Stimulated activated naive CD8-positive, alpha-beta T cell treated with anti-CD3 and anti-CD28 coated beads, Interleukin-15, Interleukin-2, amounts not matched to agents 100 ng/mL and 50 ng/mL, for 24 hours (primary cell): ENCODE measurements at regions not wholly inside any gene's neighbourhood (a gene's known extent, or its start where the extent isn't known, plus 50 kb on each side); places are given as distances from the start of the nearest gene placed in this dataset.

Experiments
- H3K27ac Mint-ChIP-seq: one replicate; pipeline ENCODE4 v1.8.0; 2021; ENCODE audit warnings: mild to moderate bottlenecking, mixed read lengths
- H3K27me3 Mint-ChIP-seq: one replicate; pipeline ENCODE4 v1.8.0; 2021; ENCODE audit warnings: mixed read lengths
- H3K36me3 Mint-ChIP-seq: one replicate; pipeline ENCODE4 v1.8.0; 2021; ENCODE audit warnings: low read depth, mixed read lengths
- H3K4me1 Mint-ChIP-seq: one replicate; pipeline ENCODE4 v1.8.0; 2021; ENCODE audit warnings: low read depth, mixed read lengths
- H3K4me3 Mint-ChIP-seq: one replicate; pipeline ENCODE4 v1.8.0; 2021; ENCODE audit warnings: mild to moderate bottlenecking, mixed read lengths
- H3K9me3 Mint-ChIP-seq: one replicate; pipeline ENCODE4 v1.8.0; 2021; ENCODE audit warnings: mixed read lengths

DNA sequence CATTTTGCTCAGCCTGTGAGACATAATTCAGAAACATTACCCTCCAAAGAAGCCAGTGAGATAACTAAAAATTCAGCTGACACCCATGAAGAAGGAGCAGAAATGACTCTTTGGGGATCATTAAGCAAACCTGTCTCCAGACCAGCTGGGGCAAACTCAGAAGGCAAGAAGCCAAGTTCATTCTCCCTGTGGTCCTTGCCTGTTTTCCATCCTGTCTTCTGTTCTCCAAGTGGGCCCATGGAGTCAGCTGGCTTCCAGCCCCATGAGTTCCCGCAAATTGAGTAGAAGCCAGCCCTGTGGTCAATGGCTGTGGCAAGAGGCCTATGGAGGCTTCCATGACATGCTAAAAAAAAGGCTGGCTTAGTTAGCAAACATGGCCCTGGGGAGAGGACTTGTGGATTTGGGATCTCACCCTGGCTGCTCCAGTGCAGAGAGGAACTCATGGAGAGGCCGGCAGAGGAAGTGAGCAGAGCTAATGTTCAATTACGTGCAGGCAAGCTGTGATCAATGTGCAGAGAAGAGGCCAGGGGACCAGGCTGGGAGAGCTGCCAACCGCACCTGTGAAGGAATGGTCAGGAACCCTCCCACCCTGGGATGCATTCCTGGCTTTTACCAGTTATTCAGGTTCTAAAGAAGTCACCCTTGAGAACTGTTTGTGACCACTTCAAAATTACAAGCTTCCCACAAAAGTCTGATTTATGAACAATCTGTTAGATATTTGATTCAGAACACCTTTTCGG lies 229.1 kb downstream of the TSHZ3 start:
- H3K4me1 Mint-ChIP-seq: no peaks in the 10 kb centered on the region
- H3K36me3 Mint-ChIP-seq: no peaks in the 10 kb centered on the region
- no peaks in the 10 kb centered on the region for H3K27me3 Mint-ChIP-seq
- H3K4me3 Mint-ChIP-seq: no peak overlapping the region
- H3K9me3 Mint-ChIP-seq: no peaks in the 10 kb centered on the region
- H3K27ac Mint-ChIP-seq: no peak overlapping the region

DNA sequence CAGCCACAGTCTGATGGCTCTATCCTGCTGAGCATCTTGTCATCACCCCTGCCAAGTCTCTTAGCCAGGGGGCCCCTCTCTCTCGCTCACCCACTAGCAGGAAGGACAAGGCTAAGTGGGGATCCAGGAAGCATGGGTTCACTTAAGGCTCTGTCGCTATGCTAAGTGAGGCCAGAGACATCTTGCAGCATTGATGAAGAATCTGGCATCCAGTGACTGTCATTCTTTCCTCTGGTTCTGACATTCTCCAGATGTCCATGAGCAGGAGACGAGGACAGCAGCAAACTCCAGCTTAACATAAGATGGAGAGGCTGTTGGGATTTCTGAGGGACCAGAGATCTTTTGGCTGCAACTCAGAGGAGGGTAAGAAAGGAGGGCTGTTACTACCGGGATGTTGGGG lies 230.2 kb downstream of the TSHZ3 start:
- Mint-ChIP-seq H3K4me1 (no peaks in the 10 kb centered on the region), H3K36me3 (no peaks in the 10 kb centered on the region), H3K27ac (no peak overlapping the region), H3K27me3 (peaks cover 7% of the 10 kb centered on the region), H3K4me3 (no peak overlapping the region), H3K9me3 (no peaks in the 10 kb centered on the region)

DNA sequence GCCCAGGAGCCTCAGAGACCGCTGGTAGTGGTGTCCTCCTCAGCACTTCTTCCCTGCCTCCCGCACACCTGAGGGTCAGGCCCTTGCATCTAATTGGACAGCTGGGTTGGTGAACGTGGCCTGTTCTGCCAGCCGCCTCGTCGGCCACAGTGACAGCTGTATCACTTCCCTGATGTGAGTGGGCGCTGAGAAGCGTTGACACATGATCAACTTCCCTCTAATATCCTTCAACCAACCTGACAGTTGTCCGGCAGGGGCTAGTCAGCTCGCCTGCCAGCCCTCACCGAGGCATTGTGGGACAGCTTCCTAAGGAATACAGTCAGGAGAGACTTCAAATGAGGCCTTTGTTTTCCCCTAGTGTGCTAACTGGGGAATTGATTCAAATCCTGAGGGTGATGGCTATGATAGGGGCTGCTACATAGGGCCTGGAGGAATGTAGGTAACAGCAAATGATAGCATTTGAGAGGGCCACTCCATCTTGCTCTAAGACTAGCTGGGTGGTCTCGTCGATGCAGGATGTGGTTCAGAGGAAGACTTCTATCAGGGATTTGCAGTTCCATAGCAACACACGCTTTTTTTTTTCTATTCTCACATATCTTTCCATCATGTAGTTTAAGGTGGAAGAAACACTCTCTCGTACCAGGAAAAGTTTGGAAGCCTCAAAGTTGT lies 230.8 kb downstream of the TSHZ3 start:
- no peaks in the 10 kb centered on the region for H3K36me3 Mint-ChIP-seq
- no peak overlapping the region for H3K27ac Mint-ChIP-seq

DNA sequence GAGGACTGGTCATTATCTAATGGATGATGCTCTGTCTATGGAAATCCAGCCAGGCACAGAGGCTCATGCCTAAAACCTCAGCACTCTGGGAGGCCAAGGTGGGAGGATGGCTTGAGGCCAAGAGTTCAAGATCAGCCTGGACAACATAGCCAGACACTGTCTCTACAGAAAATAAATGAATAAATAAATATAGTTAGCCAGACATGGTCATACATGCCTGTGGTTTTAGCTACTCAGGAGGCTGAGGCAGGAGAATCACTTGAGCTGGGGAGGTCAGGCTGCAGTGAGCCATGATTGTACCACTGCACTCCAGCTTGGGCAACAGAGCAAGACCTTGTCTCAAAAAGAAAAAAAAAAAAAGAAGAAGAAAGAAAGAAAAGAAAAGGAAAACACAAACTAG lies 234.7 kb downstream of the TSHZ3 start:
- H3K9me3 Mint-ChIP-seq: no peaks in the 10 kb centered on the region
- H3K36me3 Mint-ChIP-seq: no peaks in the 10 kb centered on the region
- peaks cover 3% of the 10 kb centered on the region for H3K4me1 Mint-ChIP-seq
- no peak overlapping the region for H3K4me3 Mint-ChIP-seq
- peaks cover 20% of the 10 kb centered on the region for H3K27me3 Mint-ChIP-seq
- no peak overlapping the region for H3K27ac Mint-ChIP-seq

More for the DNA sequence above, 230.8 kb downstream of the TSHZ3 start:
- Mint-ChIP-seq H3K4me1 (no peaks in the 10 kb centered on the region), H3K9me3 (no peaks in the 10 kb centered on the region), H3K27me3 (peaks cover 7% of the 10 kb centered on the region), H3K4me3 (no peak overlapping the region)

DNA sequence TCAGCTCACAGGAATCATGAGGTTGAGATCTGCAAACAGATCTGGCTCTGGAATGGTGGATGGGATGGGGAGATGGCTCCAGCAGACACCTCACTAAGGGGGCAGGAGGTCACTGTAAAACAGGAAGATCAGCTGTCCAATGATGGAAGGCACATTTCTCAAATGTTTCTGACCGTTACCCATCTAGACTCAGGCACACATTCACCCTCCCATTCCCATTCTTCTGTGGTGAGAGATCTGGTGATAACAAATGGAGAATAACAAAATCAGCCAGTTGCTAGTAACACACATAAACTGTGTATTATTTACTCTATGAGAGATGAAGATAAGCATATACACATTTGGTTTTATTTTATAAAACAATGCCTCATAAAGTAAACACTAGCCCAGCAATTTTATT lies 235.9 kb downstream of the TSHZ3 start:
- H3K4me1 Mint-ChIP-seq: peaks cover 9% of the 10 kb centered on the region
- H3K36me3 Mint-ChIP-seq: no peaks in the 10 kb centered on the region
- H3K27ac Mint-ChIP-seq: no peak overlapping the region
- H3K27me3 Mint-ChIP-seq: peaks cover 20% of the 10 kb centered on the region
- H3K9me3 Mint-ChIP-seq: no peaks in the 10 kb centered on the region
- no peak overlapping the region for H3K4me3 Mint-ChIP-seq

DNA sequence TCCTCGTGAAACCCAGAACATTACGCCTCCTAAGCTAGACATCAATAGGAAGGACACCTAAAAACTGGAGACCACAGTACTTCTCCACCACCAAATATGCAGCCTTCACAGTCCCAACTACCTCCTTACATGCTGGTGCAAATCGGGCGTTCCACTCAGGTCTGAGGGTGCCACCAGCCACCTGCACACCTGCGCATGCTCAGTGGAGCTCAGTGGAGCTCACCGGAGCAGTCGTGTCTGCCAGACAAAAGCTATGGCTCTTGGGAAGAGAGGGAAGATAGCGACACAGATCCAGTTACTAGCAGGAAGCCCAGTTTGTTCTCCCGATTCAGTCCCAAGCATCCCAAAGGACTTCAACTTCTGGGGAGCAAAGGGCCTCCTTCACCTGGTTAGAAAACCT lies 237.1 kb downstream of the TSHZ3 start:
- no peak overlapping the region for H3K4me3 Mint-ChIP-seq

DNA sequence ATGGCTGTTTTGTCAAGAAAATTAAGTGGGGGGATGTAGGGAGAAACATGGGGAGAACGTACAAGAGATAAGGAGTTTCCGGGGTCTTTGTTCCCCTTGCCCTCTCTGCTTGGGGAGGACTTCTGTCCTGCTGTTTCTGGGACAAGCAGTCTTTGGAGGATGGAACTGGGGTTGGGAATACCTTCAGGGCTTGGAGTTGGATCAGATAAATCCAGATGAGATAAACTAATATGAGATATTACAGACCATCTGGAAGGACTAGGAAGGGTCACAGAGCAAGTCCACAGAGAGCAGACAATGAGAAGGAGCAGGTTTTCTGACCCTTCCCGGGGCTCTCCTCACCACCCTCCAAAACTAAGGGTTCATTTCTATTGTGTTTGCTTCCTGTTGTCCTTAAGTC lies 237.5 kb downstream of the TSHZ3 start:
- Mint-ChIP-seq H3K4me1 (peaks cover 9% of the 10 kb centered on the region), H3K9me3 (no peaks in the 10 kb centered on the region), H3K27ac (no peak overlapping the region), H3K36me3 (no peaks in the 10 kb centered on the region), H3K4me3 (no peak overlapping the region), H3K27me3 (peaks cover 30% of the 10 kb centered on the region)

More for the DNA sequence above, 237.1 kb downstream of the TSHZ3 start:
- no peaks in the 10 kb centered on the region for H3K9me3 Mint-ChIP-seq
- H3K4me1 Mint-ChIP-seq: peaks cover 9% of the 10 kb centered on the region
- H3K36me3 Mint-ChIP-seq: no peaks in the 10 kb centered on the region
- peaks cover 30% of the 10 kb centered on the region for H3K27me3 Mint-ChIP-seq
- no peak overlapping the region for H3K27ac Mint-ChIP-seq

DNA sequence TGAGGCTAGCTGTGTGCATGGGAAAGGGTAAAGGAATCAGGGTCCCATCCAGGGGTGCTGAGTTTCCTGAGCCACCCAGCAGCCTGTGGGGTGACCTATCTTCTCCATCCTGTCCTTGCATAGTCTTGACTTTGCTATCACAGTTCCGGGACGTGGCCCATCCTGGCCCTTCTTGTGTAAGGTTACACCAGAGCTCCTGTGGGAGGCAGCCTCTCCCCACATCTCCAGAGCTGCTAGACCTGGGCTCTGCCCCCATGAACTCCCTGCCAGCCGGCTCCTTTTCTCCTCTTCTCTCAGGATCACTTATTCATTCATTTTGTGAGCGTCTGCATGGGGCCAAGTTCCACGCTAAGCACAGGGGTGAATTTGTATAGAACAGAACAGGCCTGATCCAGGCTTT lies 238.9 kb downstream of the TSHZ3 start:
- no peak overlapping the region for H3K27ac Mint-ChIP-seq
- no peaks in the 10 kb centered on the region for H3K9me3 Mint-ChIP-seq
- no peak overlapping the region for H3K4me3 Mint-ChIP-seq
- H3K4me1 Mint-ChIP-seq: peaks cover 9% of the 10 kb centered on the region
- no peaks in the 10 kb centered on the region for H3K36me3 Mint-ChIP-seq
- H3K27me3 Mint-ChIP-seq: peaks cover 30% of the 10 kb centered on the region

DNA sequence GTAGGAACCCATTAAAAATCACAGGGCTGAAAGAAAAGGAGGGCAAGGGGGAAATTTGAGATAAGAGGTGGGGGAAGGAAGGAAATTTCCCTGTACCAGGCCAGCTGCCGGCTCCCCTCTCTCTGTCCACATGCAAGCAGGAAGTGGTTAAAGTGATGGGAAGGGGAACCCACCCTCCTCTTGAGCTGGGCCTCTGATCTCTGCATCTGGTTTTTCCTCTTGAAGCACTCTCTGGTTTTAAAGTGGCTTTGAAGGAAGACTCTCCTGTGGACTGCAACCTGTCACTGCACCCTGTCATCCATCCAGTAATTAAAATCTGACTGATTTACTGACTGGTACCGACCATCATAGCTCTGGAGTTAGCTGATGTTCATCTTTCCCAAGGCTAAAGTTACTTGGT lies 239.6 kb downstream of the TSHZ3 start:
- Mint-ChIP-seq H3K4me1 (peaks cover 9% of the 10 kb centered on the region), H3K27ac (no peak overlapping the region), H3K27me3 (peaks cover 27% of the 10 kb centered on the region), H3K36me3 (no peaks in the 10 kb centered on the region), H3K4me3 (no peak overlapping the region), H3K9me3 (no peaks in the 10 kb centered on the region)

DNA sequence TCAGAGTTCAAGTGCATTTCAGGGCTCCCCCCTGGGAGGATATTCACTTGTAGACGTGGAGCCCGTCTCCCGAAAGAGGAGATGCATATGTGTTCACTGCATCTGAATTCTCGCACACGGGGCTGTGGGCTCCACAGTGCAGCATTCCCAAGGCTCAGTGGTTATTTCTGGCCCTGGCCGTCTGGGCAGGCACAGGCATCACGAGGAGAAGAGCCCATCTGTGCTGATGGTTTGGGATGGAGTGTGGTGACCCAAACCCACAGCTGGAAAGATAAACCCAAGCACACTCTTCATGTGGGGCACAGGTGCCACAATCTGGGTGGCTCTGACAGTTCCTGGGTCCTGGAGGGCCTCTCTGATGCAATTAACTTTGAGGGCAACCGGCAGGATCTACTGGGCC lies 242.1 kb downstream of the TSHZ3 start:
- no peak overlapping the region for H3K4me3 Mint-ChIP-seq
- H3K27me3 Mint-ChIP-seq: peaks cover 21% of the 10 kb centered on the region
- H3K9me3 Mint-ChIP-seq: no peaks in the 10 kb centered on the region
- H3K27ac Mint-ChIP-seq: no peak overlapping the region
- peaks cover 9% of the 10 kb centered on the region for H3K4me1 Mint-ChIP-seq
- no peaks in the 10 kb centered on the region for H3K36me3 Mint-ChIP-seq

DNA sequence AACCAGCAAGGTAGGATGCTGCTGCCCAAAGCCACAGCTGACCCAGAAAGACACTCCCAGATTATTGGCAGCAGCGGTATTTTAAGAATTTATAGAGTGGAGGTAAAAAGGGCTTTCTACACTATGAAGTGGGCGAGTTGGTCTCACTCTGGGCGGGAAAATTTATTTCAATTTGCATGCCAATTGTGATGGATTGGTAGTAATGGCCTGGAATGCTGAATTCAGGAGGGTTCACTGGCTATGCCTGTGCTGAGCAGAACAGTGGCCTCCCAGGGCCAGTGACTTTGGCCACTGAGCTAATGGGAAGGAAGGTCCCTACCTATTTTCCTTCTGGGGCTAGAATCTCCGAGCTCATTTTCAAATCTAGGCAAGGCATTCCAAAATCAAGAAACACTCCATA lies 243.5 kb downstream of the TSHZ3 start:
- no peaks in the 10 kb centered on the region for H3K36me3 Mint-ChIP-seq
- peaks cover 10% of the 10 kb centered on the region for H3K27me3 Mint-ChIP-seq
- H3K27ac Mint-ChIP-seq: no peak overlapping the region
- H3K4me1 Mint-ChIP-seq: peaks cover 9% of the 10 kb centered on the region
- H3K4me3 Mint-ChIP-seq: no peak overlapping the region
- no peaks in the 10 kb centered on the region for H3K9me3 Mint-ChIP-seq

DNA sequence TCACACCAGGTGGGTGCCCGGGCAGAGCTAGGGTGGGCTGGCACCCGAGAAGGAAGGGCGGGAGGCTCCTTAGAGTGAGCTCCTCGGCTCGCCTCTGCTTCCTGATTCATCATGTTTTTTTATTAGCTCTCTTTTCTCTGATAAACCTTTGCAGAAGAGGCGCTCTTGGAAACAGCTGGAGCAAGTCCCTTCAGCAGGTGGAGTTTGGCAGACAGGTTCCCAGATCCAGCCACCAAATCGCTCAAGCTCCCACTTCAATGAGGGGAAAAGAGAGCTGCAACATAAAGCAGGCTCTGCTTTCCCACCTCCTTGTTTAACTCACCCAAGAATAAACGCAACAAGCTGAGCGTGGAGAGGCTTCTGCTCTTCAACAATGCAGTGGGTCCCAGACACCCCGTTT lies 244.8 kb downstream of the TSHZ3 start:
- no peaks in the 10 kb centered on the region for H3K36me3 Mint-ChIP-seq
- H3K4me3 Mint-ChIP-seq: no peak overlapping the region
- H3K4me1 Mint-ChIP-seq: peaks cover 4% of the 10 kb centered on the region
- H3K27me3 Mint-ChIP-seq: peaks cover 10% of the 10 kb centered on the region
- H3K27ac Mint-ChIP-seq: no peak overlapping the region
- no peaks in the 10 kb centered on the region for H3K9me3 Mint-ChIP-seq

DNA sequence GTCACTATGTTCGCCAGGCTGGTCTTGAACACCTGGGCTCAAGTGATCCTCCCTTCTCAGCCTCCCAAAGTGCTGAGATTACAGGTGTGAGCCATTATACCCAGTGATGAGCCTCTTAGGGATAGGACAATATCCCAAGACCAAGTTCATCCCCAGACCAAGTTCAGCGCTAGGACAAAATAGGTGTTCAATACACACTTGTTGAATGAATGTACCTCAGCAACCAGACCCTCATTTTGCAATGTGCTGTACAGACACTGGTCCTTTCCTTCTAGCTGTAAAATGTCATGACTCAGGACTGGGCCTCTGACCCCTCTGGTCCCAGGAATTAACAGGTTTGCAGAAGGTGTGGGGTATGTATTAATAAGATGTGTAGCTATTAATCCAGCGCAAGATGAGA lies 246.0 kb downstream of the TSHZ3 start:
- Mint-ChIP-seq H3K9me3 (no peaks in the 10 kb centered on the region), H3K27me3 (peaks cover 9% of the 10 kb centered on the region), H3K4me1 (no peaks in the 10 kb centered on the region), H3K36me3 (no peaks in the 10 kb centered on the region), H3K4me3 (no peak overlapping the region), H3K27ac (no peak overlapping the region)

DNA sequence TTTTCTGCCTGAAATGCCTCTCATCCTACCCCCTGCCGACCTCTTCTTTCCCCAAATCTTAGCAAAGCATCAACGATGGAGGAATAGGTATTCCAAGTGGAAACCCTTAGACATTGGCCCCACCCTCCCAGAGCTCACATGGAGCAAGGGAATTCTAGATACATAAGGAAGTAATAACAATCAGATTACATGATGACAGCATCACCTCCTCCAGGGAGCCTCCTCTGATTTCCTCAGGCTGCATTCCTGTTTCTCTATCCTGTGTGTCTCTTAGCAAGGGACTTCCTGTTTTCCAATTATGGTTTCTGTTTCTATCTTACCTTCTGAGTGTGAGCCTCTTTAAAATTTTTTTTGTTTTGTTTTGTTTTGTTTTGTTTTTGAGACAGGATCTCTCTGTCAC lies 246.6 kb downstream of the TSHZ3 start:
- Mint-ChIP-seq H3K9me3 (no peaks in the 10 kb centered on the region), H3K4me1 (no peaks in the 10 kb centered on the region), H3K27me3 (peaks cover 4% of the 10 kb centered on the region), H3K4me3 (no peak overlapping the region), H3K27ac (no peak overlapping the region), H3K36me3 (no peaks in the 10 kb centered on the region)

DNA sequence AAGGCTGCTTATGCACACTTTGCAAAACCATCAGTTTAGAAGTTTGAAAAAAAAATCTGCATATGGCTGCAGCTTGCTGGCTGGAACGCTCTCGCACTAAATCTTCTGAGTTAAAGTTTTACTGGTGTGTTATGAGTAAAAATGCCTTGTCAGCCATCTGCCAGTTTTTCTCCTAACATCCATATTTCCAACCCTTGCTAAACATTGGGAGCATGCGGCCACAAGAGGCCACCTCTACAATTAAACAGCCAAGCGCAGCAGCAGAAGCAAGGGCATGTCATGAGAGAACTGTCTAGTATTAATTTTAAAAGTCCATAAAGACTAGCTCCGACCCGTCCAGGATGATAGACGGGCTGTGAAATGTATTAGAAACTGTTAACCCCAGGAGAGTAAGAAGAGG lies 248.3 kb downstream of the TSHZ3 start:
- H3K9me3 Mint-ChIP-seq: no peaks in the 10 kb centered on the region
- H3K27ac Mint-ChIP-seq: no peak overlapping the region
- no peaks in the 10 kb centered on the region for H3K27me3 Mint-ChIP-seq
- H3K36me3 Mint-ChIP-seq: no peaks in the 10 kb centered on the region
- no peaks in the 10 kb centered on the region for H3K4me1 Mint-ChIP-seq
- no peak overlapping the region for H3K4me3 Mint-ChIP-seq

DNA sequence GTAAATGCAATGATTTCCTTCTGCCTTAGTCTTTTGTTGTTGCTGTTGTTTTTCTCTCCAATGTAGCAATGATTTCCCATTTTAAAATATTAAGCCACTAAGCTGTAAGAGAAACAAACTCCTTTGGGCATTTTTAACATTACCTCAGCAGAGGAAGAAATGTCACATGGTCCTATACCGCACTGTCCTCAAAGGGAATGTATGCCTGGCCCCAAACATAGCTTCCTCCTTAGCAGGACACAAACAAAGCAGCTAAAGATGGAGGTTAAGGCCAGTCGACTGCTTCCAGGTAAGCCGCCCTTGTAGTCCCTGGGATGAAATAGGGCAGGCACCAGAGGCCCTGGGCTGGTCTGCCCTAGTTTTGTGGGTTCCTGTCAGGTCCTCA lies 249.0 kb downstream of the TSHZ3 start:
- H3K4me1 Mint-ChIP-seq: no peaks in the 10 kb centered on the region
- H3K4me3 Mint-ChIP-seq: no peak overlapping the region

More for the DNA sequence above, 249.0 kb downstream of the TSHZ3 start:
- H3K27ac Mint-ChIP-seq: no peak overlapping the region
- no peaks in the 10 kb centered on the region for H3K9me3 Mint-ChIP-seq
- no peaks in the 10 kb centered on the region for H3K27me3 Mint-ChIP-seq
- no peaks in the 10 kb centered on the region for H3K36me3 Mint-ChIP-seq
